Suprapubic skin (tissue), 3 donors: ENCODE measurements at regions not wholly inside any gene's neighbourhood (a gene's known extent, or its start where the extent isn't known, plus 50 kb on each side); places are given as distances from the start of the nearest gene placed in this dataset.

Experiments
- CTCF ChIP-seq, 2 donors: fragments of 200-600 bp in 1 of 2; fragments of 450-650 bp in 1 of 2; sonication (generic) in 1 of 2; IDR thresholded peaks; one replicate each; pipeline ENCODE4 v1.5.1; 2016 to 2019; ENCODE audit warnings: antibody characterized with exemption in 2 of 2, mild to moderate bottlenecking in 1 of 2, moderate library complexity in 1 of 2
- POLR2A ChIP-seq, 2 donors: fragments of 450-650 bp; IDR thresholded peaks; one replicate each; pipeline ENCODE4 v1.6.1; 2017; ENCODE audit warnings: antibody characterized with exemption in 2 of 2, mild to moderate bottlenecking in 2 of 2, moderate library complexity in 2 of 2

DNA sequence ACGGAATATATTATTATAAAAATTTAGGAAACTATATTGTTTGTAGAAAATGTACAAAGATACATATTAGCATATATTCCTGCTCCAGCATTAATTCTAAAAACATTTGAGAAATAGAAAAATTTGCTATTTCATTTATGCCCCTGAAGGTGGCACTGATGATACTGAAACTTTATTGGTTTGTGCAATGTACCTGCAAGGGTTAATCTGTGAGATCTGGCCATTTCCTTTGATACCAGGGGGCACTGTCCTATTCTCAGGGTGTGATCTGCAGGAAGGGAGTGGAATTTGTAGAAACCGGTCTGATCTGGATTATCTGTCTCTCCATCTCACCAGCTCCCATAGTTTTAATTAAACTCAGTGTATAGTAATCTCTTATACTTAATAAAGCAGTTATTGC lies 625.1 kb upstream of the IMPG1 start:
- no peak for TF ChIP-seq CTCF (IDR thresholded peaks at IDR 0.05)
- TF ChIP-seq POLR2A (IDR thresholded peaks at IDR 0.05), result no peak
